WTC11 (cell line): ENCODE measurements at regions not wholly inside any gene's neighbourhood (a gene's known extent, or its start where the extent isn't known, plus 50 kb on each side); places are given as distances from the start of the nearest gene placed in this dataset.

Experiments
- ATAC-seq: fragments of 200-7000 bp; cut with Tn5 transposase; 2 replicates; pipeline ENCODE4 v1.10.0; 2021; ENCODE audit warnings: mild to moderate bottlenecking, moderate library complexity
- CTCF ChIA-PET: fragments of 300-600 bp; sonication (Branson Sonifier 250); formaldehyde crosslinking; loops from one replicate; lab custom pipeline; 2021; ENCODE audit warnings: antibody characterized with exemption; lab: Charles Lee
- POLR2A ChIA-PET: fragments of 350-600 bp; sonication (Branson Sonifier 250); formaldehyde crosslinking; loops from one replicate; lab custom pipeline; 2021; ENCODE audit warnings: antibody characterized with exemption; lab: Charles Lee
- DNase-seq: peaks from one replicate; pipeline ENCODE4 v3.0.0; 2021; ENCODE audit warnings: low spot score
- H3K27ac Mint-ChIP-seq: 2 replicates; pipeline ENCODE4 v1.8.0; 2021; ENCODE audit warnings: mixed read lengths
- H3K27me3 Mint-ChIP-seq: 2 replicates; pipeline ENCODE4 v1.8.0; 2021; ENCODE audit warnings: low read depth, mild to moderate bottlenecking, moderate library complexity, mixed read lengths
- H3K36me3 Mint-ChIP-seq: 2 replicates; pipeline ENCODE4 v1.8.0; 2021; ENCODE audit warnings: mixed read lengths
- H3K4me1 Mint-ChIP-seq: 2 replicates; pipeline ENCODE4 v1.8.0; 2022; ENCODE audit warnings: mixed read lengths
- H3K4me3 Mint-ChIP-seq: 2 replicates; pipeline ENCODE4 v1.8.0; 2021; ENCODE audit warnings: mild to moderate bottlenecking, moderate library complexity, mixed read lengths
- H3K9me3 Mint-ChIP-seq: 2 replicates; pipeline ENCODE4 v1.8.0; 2021; ENCODE audit warnings: mixed read lengths
- ATF1 ChIP-seq: sonication (generic); formaldehyde crosslinking; IDR thresholded peaks from 2 replicates; pipeline ENCODE4 v1.8.1; 2023; ENCODE audit warnings: mild to moderate bottlenecking, moderate library complexity, missing genetic modification reagents
- CBFB ChIP-seq: sonication (generic); formaldehyde crosslinking; IDR thresholded peaks from 2 replicates; pipeline ENCODE4 v1.8.1; 2022; ENCODE audit warnings: mild to moderate bottlenecking, low read depth, missing genetic modification reagents
- FOXJ3 ChIP-seq: sonication (generic); formaldehyde crosslinking; IDR thresholded peaks from 2 replicates; pipeline ENCODE4 v1.9.0; 2021; ENCODE audit warnings: missing genetic modification reagents, mild to moderate bottlenecking, borderline replicate concordance
- FOXK1 ChIP-seq: sonication (generic); formaldehyde crosslinking; IDR thresholded peaks from 2 replicates; pipeline ENCODE4 v1.8.0; 2022; ENCODE audit warnings: mild to moderate bottlenecking, moderate library complexity, missing genetic modification reagents
- GRHL2 ChIP-seq: fragments of 250-450 bp; sonication (Bioruptor Pico); IDR thresholded peaks from 2 replicates; pipeline ENCODE4 v1.8.0; 2022; ENCODE audit warnings: mild to moderate bottlenecking, moderate library complexity; ENCODE audit not compliant: insufficient replicate concordance, severe bottlenecking
- KAT7 ChIP-seq: sonication (generic); formaldehyde crosslinking; IDR thresholded peaks from 2 replicates; pipeline ENCODE4 v1.8.1; 2023; ENCODE audit warnings: missing genetic modification reagents, mild to moderate bottlenecking, borderline replicate concordance
- OVOL2 ChIP-seq: fragments of 250-450 bp; sonication (Bioruptor Pico); IDR thresholded peaks from 2 replicates; pipeline ENCODE4 v1.9.0; 2021; ENCODE audit warnings: mild to moderate bottlenecking, borderline replicate concordance
- SMAD3 ChIP-seq: sonication (generic); formaldehyde crosslinking; IDR thresholded peaks from 2 replicates; pipeline ENCODE4 v1.8.0; 2022; ENCODE audit warnings: missing genetic modification reagents, mild to moderate bottlenecking, borderline replicate concordance
- SOX15 ChIP-seq: fragments of 250-450 bp; sonication (Bioruptor Pico); IDR thresholded peaks from 2 replicates; pipeline ENCODE4 v1.9.0; 2021; ENCODE audit warnings: mild to moderate bottlenecking
- ZBTB21 ChIP-seq: sonication (generic); formaldehyde crosslinking; IDR thresholded peaks from 2 replicates; pipeline ENCODE4 v1.8.1; 2023; ENCODE audit warnings: mild to moderate bottlenecking, missing genetic modification reagents, borderline replicate concordance
- ZNF121 ChIP-seq: sonication (generic); formaldehyde crosslinking; IDR thresholded peaks from 2 replicates; pipeline ENCODE4 v1.8.0; 2023; ENCODE audit warnings: missing genetic modification reagents
- ZNF138 ChIP-seq: sonication (generic); formaldehyde crosslinking; conservative IDR thresholded peaks from 2 replicates; pipeline ENCODE4 v1.8.1; 2022; ENCODE audit warnings: mild to moderate bottlenecking, moderate library complexity, missing genetic modification reagents
- ZNF219 ChIP-seq: sonication (generic); formaldehyde crosslinking; IDR thresholded peaks from 2 replicates; pipeline ENCODE4 v1.8.0; 2023; ENCODE audit warnings: missing genetic modification reagents, mild to moderate bottlenecking, borderline replicate concordance
- ZNF317 ChIP-seq: sonication (generic); formaldehyde crosslinking; IDR thresholded peaks from 2 replicates; pipeline ENCODE4 v1.8.1; 2023; ENCODE audit warnings: low read depth, mild to moderate bottlenecking, moderate library complexity, missing genetic modification reagents, borderline replicate concordance
- ZNF416 ChIP-seq: fragments of 250-450 bp; sonication (Bioruptor Pico); IDR thresholded peaks from 2 replicates; pipeline ENCODE4 v1.9.0; 2021; ENCODE audit warnings: mild to moderate bottlenecking, inconsistent platforms
- ZNF423 ChIP-seq: fragments of 250-450 bp; sonication (Bioruptor Pico); IDR thresholded peaks from 2 replicates; pipeline ENCODE4 v2.1.2; 2022; ENCODE audit warnings: mild to moderate bottlenecking, moderate library complexity
- ZNF671 ChIP-seq: fragments of 250-450 bp; sonication (Bioruptor Pico); IDR thresholded peaks from 2 replicates; pipeline ENCODE4 v1.8.0; 2021; ENCODE audit warnings: mild to moderate bottlenecking
- TF ChIP-seq, protein P1 (sequence below): sonication (generic); formaldehyde crosslinking; conservative IDR thresholded peaks from 2 replicates; pipeline ENCODE4 v1.8.1; 2022; ENCODE audit warnings: mild to moderate bottlenecking, missing genetic modification reagents
- TF ChIP-seq, protein P2 (sequence below): sonication (generic); formaldehyde crosslinking; IDR thresholded peaks from 2 replicates; pipeline ENCODE4 v1.8.0; 2022; ENCODE audit warnings: mild to moderate bottlenecking, missing genetic modification reagents
- TF ChIP-seq, protein P3 (sequence below): fragments of 250-450 bp; sonication (Bioruptor Pico); IDR thresholded peaks from 2 replicates; pipeline ENCODE4 v1.9.0; 2021; ENCODE audit warnings: mild to moderate bottlenecking

DNA sequence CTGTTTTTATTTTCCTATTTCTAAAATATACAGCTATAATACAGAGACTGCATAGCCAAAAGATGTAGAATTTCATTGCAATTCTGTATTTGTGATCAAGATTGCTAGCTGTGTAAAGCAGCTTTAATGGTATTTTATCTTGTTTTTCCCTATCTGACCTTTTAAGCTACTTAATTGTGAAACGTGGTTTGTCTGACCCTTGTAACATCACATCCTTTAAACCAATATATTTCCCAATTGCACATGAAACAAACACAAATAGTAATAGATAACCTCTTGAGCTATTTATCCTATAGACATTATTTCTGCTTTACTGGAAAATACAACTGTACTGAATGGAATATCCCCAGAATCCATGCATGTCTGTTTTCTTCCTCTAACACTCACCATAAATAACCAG, 112.2 kb upstream of the PLPPR4 start (continued):
- TF ChIP-seq, protein P1, sequence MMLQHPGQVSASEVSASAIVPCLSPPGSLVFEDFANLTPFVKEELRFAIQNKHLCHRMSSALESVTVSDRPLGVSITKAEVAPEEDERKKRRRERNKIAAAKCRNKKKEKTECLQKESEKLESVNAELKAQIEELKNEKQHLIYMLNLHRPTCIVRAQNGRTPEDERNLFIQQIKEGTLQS (CRISPR knock-in tag): no peak
- TF ChIP-seq ZNF317 (CRISPR knock-in tag) (no peak), KAT7 (CRISPR knock-in tag) (no peak), ZNF121 (CRISPR knock-in tag) (no peak), ZNF423 (CRISPR knock-in tag) (no peak), ATF1 (CRISPR knock-in tag) (no peak), SMAD3 (no peak)
- TF ChIP-seq, protein P2, sequence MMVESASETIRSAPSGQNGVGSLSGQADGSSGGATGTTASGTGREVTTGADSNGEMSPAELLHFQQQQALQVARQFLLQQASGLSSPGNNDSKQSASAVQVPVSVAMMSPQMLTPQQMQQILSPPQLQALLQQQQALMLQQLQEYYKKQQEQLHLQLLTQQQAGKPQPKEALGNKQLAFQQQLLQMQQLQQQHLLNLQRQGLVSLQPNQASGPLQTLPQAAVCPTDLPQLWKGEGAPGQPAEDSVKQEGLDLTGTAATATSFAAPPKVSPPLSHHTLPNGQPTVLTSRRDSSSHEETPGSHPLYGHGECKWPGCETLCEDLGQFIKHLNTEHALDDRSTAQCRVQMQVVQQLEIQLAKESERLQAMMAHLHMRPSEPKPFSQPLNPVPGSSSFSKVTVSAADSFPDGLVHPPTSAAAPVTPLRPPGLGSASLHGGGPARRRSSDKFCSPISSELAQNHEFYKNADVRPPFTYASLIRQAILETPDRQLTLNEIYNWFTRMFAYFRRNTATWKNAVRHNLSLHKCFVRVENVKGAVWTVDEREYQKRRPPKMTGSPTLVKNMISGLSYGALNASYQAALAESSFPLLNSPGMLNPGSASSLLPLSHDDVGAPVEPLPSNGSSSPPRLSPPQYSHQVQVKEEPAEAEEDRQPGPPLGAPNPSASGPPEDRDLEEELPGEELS (CRISPR knock-in tag): no peak

DNA sequence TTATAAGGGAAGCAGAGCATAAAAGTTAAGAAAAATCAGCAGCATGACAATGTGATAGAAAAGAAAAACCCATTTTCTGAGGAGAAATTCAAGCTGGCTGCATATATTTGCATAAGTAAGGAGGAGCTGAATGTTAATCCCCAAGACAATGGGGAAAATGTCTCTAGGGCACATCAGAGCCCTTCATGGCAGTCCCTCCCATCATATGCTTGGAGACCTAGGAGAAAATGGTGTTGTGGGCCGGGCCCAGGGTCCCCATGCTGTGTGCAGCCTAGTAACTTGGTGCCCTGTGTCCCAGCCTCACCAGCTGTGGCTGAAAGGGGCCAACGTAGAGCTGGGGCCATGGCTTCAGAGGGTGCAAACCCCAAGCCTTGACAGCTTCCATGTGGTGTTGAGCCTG, 100.6 kb upstream of the PLPPR4 start:
- peaks cover 36% of the 10 kb centered on the region for H3K9me3 Mint-ChIP-seq
- no peaks in the 10 kb centered on the region for H3K36me3 Mint-ChIP-seq
- POLR2A ChIA-PET: no interaction called here
- DNase-seq (no peak), ATAC-seq (0 out of 2 replicates have a peak, but pooled peaks have one; percentile 39)
- CTCF ChIA-PET: no interaction called here
- TF ChIP-seq FOXK1 (no peak), SOX15 (CRISPR knock-in tag) (no peak), ZNF416 (CRISPR knock-in tag) (no peak), FOXJ3 (CRISPR knock-in tag) (no peak), ZNF317 (CRISPR knock-in tag) (no peak), GRHL2 (CRISPR knock-in tag) (no peak)
- H3K4me1 Mint-ChIP-seq: peaks cover 5% of the 10 kb centered on the region; the same call in 1 of the 2 replicates
- no peak overlapping the region for H3K4me3 Mint-ChIP-seq
- H3K27ac Mint-ChIP-seq: no peak overlapping the region
- H3K27me3 Mint-ChIP-seq: no peaks in the 10 kb centered on the region

DNA sequence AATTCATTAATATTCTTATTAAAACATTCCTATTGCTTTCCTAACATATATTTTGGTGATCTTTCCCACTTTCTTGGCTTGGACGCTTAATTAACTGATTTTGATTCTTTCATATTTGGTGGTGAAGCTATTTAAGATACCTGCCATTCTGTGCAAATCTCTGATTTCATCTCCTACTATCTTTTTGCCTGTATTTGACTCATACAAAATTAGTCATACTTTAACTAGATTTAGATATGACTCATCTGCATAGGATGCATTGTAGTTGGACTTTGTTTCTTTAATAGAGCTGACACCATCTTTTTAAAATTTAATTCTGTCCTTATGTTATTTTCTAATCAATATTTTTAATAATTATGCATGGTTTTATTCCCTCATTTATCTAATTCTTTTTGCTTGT, 93.8 kb upstream of the PLPPR4 start:
- ATAC-seq: no peak
- no peak overlapping the region for H3K27ac Mint-ChIP-seq
- H3K9me3 Mint-ChIP-seq: peaks cover 5% of the 10 kb centered on the region
- H3K36me3 Mint-ChIP-seq: no peaks in the 10 kb centered on the region
- DNase-seq: no peak
- no peaks in the 10 kb centered on the region for H3K27me3 Mint-ChIP-seq
- TF ChIP-seq, protein P3, sequence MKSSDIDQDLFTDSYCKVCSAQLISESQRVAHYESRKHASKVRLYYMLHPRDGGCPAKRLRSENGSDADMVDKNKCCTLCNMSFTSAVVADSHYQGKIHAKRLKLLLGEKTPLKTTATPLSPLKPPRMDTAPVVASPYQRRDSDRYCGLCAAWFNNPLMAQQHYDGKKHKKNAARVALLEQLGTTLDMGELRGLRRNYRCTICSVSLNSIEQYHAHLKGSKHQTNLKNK: no peak
- TF ChIP-seq OVOL2 (CRISPR knock-in tag) (no peak), ZNF138 (no peak), CBFB (CRISPR knock-in tag) (no peak), ZNF219 (CRISPR knock-in tag) (no peak), ZNF671 (CRISPR knock-in tag) (no peak), ZNF121 (CRISPR knock-in tag) (no peak), ZBTB21 (CRISPR knock-in tag) (no peak)
- TF ChIP-seq, protein P1 (CRISPR knock-in tag): no peak
- CTCF ChIA-PET: interaction anchor here (1.0 kb wide), 1 partner anchor 376 kb away, joined by 4 read pairs; no protein-coding TSS in a partner anchor
- POLR2A ChIA-PET: no interaction called here
- H3K4me1 Mint-ChIP-seq: no peaks in the 10 kb centered on the region
- H3K4me3 Mint-ChIP-seq: no peak overlapping the region
